SK-N-MC (cell line): ENCODE measurements at regions not wholly inside any gene's neighbourhood (a gene's known extent, or its start where the extent isn't known, plus 50 kb on each side); places are given as distances from the start of the nearest gene placed in this dataset.
"Not testable (repeated sequence)": the region's sequence is repeated elsewhere in the genome, so short reads cannot be mapped to it uniquely, and the experiment has no call there.

Experiments used
- DNase-seq: peaks from one replicate; pipeline ENCODE4 v3.0.0-alpha.2; 2011; ENCODE audit warnings: low read depth, low spot score
- H3K27ac ChIP-seq: fragments of 200-600 bp; sonication (generic); 2 replicates; pipeline ENCODE4 v1.5.1; 2016; ENCODE audit warnings: mixed run types
- H3K36me3 ChIP-seq: fragments of 200-600 bp; sonication (generic); 2 replicates; pipeline ENCODE4 v1.6.1; 2017; ENCODE audit warnings: antibody characterized with exemption, low read length, mixed read lengths; ENCODE audit not compliant: insufficient read depth
- H3K4me3 ChIP-seq: fragments of 200-600 bp; sonication (generic); 2 replicates; pipeline ENCODE4 v1.5.1; 2016
- H3K9ac ChIP-seq: fragments of 200-600 bp; sonication (generic); 2 replicates; pipeline ENCODE4 v1.8.0; 2017; ENCODE audit warnings: mixed run types, mixed read lengths; ENCODE audit not compliant: insufficient read length
- H3K9me3 ChIP-seq: fragments of 200-600 bp; sonication (generic); 2 replicates; pipeline ENCODE4 v1.6.1; 2017; ENCODE audit warnings: low read depth, mild to moderate bottlenecking, antibody characterized with exemption, low read length, moderate library complexity, mixed read lengths
- EZH2 ChIP-seq: fragments of 200-600 bp; sonication (generic); IDR thresholded peaks from one replicate; pipeline ENCODE4 v1.6.1; 2017; ENCODE audit warnings: antibody characterized with exemption
- FOXP2 ChIP-seq: optimal IDR thresholded peaks from 2 replicates; pipeline ENCODE3; 2011; ENCODE audit warnings: mild to moderate bottlenecking, moderate library complexity; ENCODE audit not compliant: insufficient read depth; ENCODE audit errors: extremely low read length, control extremely low read depth
- POLR2AphosphoS5 ChIP-seq: IDR thresholded peaks from 2 replicates; pipeline ENCODE4 v1.6.1; 2012; ENCODE audit warnings: mild to moderate bottlenecking, low read depth, low read length, borderline replicate concordance

- H3K27ac ChIP-seq, H3K4me3 ChIP-seq, DNase-seq, H3K36me3 ChIP-seq, H3K9me3 ChIP-seq, H3K9ac ChIP-seq: not testable (repeated sequence)
These were observed 72.8 kb upstream of the IKBKE start for GRCh38 chr1:206397501-206397900.

DNA sequence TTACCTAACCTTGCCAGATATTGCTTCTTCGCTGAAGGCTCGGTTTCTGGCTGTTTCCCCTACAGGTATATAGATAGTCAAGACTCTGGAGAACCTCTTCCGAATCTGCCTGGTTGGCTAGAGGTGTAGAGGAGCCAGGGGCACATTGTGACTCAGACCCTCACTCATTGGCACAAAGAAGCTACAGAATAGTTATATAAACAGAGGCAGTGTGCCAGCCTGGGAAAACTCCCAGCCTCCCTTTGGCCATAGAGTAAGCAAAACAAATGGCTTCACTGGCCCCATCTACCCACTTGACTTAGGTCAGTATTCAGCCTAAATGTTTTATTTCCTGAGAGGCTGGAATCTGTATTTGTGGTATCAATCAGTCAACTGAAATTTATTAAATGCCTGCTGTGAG lies 72.0 kb upstream of the IKBKE start:
- H3K9ac ChIP-seq, H3K9me3 ChIP-seq, H3K27ac ChIP-seq, H3K36me3 ChIP-seq, H3K4me3 ChIP-seq, DNase-seq: not testable (repeated sequence)

DNA sequence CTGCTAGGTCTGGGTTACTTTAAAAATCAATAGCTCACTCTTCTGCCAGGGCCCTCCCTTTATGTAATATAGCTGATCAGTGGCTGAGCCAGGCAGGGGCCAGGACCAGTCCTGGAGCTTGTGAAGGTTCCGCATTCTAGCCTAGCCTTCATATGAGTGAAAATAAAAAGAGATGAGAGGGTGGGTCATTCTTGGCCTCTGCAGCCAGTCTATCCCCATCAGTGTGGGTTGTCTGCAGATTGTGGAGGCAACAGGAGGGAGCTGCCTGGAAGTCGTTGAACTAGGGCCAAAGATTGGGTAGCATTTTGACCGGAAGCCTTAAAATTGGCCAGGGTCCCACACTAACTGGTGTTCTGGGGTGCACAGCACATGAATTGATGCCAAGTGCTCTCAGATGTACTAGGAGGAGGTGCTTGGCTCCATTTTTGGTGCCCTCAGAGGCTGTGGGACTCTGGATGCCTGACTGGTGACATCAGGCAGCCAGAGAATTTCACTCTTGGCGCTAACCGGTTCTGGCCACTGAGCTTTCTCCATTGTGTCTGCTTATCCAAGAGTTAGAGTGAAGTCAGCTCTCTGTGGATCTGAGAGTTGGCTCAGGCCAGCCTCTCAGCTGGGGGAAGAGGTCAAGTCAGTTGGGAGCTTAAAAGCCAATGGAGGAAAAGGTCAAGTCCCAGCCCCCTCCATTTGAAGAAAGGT lies 66.5 kb upstream of the IKBKE start:
- DNase-seq, H3K36me3 ChIP-seq, H3K9ac ChIP-seq, H3K27ac ChIP-seq, H3K9me3 ChIP-seq, H3K4me3 ChIP-seq: not testable (repeated sequence)

GRCh38 chr1:206404309-206405027 lies 65.8 kb upstream of the IKBKE start:
- not testable (repeated sequence) for H3K27ac ChIP-seq, H3K9ac ChIP-seq, H3K36me3 ChIP-seq, H3K9me3 ChIP-seq, DNase-seq, H3K4me3 ChIP-seq

GRCh38 chr1:206405282-206405681 lies 65.0 kb upstream of the IKBKE start:
- not testable (repeated sequence) for H3K9ac ChIP-seq, H3K9me3 ChIP-seq, H3K36me3 ChIP-seq, H3K4me3 ChIP-seq, DNase-seq, H3K27ac ChIP-seq

- H3K27ac ChIP-seq, H3K9ac ChIP-seq, H3K36me3 ChIP-seq, H3K9me3 ChIP-seq, DNase-seq, H3K4me3 ChIP-seq: not testable (repeated sequence)
These were observed 61.6 kb upstream of the IKBKE start for GRCh38 chr1:206408371-206409288.

DNA sequence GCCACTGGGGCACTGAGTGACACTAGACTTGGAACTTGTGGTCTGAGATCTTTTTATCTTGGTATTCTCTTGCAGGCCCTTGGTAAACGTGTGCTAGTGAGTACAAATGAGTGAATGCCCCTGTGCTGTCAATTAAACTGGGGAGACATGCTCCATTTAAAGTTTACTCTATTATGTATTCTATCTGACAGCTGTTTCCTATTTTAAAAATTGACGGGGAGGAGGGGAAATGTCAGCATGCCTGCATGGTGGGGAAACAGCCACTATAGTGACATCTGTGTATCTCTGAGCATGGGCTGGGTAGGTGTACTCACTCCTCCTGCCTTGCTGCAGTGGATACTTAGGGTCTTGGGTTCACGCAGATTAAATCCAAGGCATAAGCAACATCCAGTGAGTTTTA lies 59.0 kb upstream of the IKBKE start:
- no peak overlapping the region for H3K9ac ChIP-seq
- no peak for DNase-seq
- TF ChIP-seq FOXP2 (no peak), POLR2AphosphoS5 (no peak), EZH2 (no peak)
- no peak overlapping the region for H3K4me3 ChIP-seq
- no peaks in the 10 kb centered on the region for H3K9me3 ChIP-seq
- no peak overlapping the region for H3K27ac ChIP-seq
- H3K36me3 ChIP-seq = peaks cover 3% of the 10 kb centered on the region; the same call in 1 of the 2 replicates

DNA sequence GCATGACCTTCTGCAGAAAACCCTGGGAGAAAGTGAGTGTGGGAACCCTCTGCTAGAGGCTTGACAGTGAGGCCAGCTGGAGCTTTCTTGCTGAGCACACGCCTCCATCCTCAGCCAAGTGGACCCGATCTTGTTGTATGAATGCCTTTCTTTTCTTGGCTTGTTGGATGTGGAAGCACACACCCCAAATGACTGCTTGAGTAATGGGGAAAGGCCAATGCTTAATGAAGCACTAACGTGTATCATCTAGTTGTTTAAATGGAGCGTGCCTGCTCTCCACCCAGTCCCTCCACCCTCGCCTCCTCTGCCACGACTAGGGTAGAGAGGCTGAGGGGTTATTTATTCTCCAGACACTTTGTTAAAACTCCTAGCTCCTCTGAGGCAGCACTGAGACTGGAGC lies 54.3 kb upstream of the IKBKE start:
- Histone ChIP-seq H3K9ac (no peak overlapping the region), H3K9me3 (no peaks in the 10 kb centered on the region), H3K27ac (no peak overlapping the region), H3K4me3 (no peak overlapping the region), H3K36me3 (peaks cover 11% of the 10 kb centered on the region)
- TF ChIP-seq FOXP2 (no peak), EZH2 (no peak), POLR2AphosphoS5 (no peak)
- no peak for DNase-seq

- DNase-seq = no peak
- no peak overlapping the region for H3K27ac ChIP-seq
- H3K36me3 ChIP-seq = peaks cover 11% of the 10 kb centered on the region
- TF ChIP-seq EZH2 (no peak), POLR2AphosphoS5 (no peak), FOXP2 (no peak)
- H3K4me3 ChIP-seq = no peak overlapping the region
- no peaks in the 10 kb centered on the region for H3K9me3 ChIP-seq
- H3K9ac ChIP-seq = no peak overlapping the region
These were observed 52.3 kb upstream of the IKBKE start for GRCh38 chr1:206417774-206418614.
